ENCODE measurements at regions not wholly inside any gene's neighbourhood (a gene's known extent, or its start where the extent isn't known, plus 50 kb on each side); places are given as distances from the start of the nearest gene placed in this dataset.

GRCh38 chr6:6925391-6926164 lies 182.2 kb upstream of the RREB1 start:
- H2BK15ac ChIP-seq (replicated peaks; ENCODE audit: low read depth), result no peak overlapping the region
- H4K5ac ChIP-seq (ENCODE audit: low read length), result no peak overlapping the region
- H3K4me2 ChIP-seq (ENCODE audit: low read length), result no peak overlapping the region
- H3K4me3 ChIP-seq (ENCODE audit: low read length), result no peak overlapping the region
- no peaks in the 10 kb centered on the region for H3K79me2 ChIP-seq (ENCODE audit: control insufficient read depth, insufficient read depth, low read length)
- H2BK5ac ChIP-seq (ENCODE audit: low read length), result no peak overlapping the region
- no peaks in the 10 kb centered on the region for H3K79me1 ChIP-seq (ENCODE audit: low read length)
- no peaks in the 10 kb centered on the region for H3K4me1 ChIP-seq (ENCODE audit: control insufficient read depth, low read depth, low read length)
- H4K8ac ChIP-seq (ENCODE audit: low read depth, low read length), result no peak overlapping the region
- H2AK5ac ChIP-seq (ENCODE audit: low read length), result no peak overlapping the region
- H3K56ac ChIP-seq (ENCODE audit: low read length), result no peak overlapping the region
- H3K4ac ChIP-seq (ENCODE audit: low read depth, low read length), result no peak overlapping the region
- no peaks in the 10 kb centered on the region for H3K36me3 ChIP-seq (ENCODE audit: control insufficient read depth, insufficient read depth, low read length)
- no CpG with 5 or more reads among the region's 10 CpGs for WGBS (ENCODE audit: extremely low coverage, insufficient coverage, low lambda C conversion rate)
- no peak overlapping the region for H3K23ac ChIP-seq (ENCODE audit: low read length)
- no peak overlapping the region for H2BK120ac ChIP-seq (ENCODE audit: low read depth, low read length)
- H3K27ac ChIP-seq (ENCODE audit: low read depth, low read length), result no peak overlapping the region
- no peak overlapping the region for H3K9ac ChIP-seq (ENCODE audit: low read length)
- no peak for DNase-seq
- no peak overlapping the region for H3K18ac ChIP-seq (ENCODE audit: low read length)
- H3K27me3 ChIP-seq (ENCODE audit: insufficient read depth, low read length, poor library complexity), result no peaks in the 10 kb centered on the region

- no peak overlapping the region for H2BK15ac ChIP-seq (replicated peaks; ENCODE audit: low read depth)
- H2BK120ac ChIP-seq (ENCODE audit: low read depth, low read length), result no peak overlapping the region
- no peak overlapping the region for H3K4me3 ChIP-seq (ENCODE audit: low read length)
- no peaks in the 10 kb centered on the region for H3K27me3 ChIP-seq (ENCODE audit: insufficient read depth, low read length, poor library complexity)
- H3K36me3 ChIP-seq (ENCODE audit: control insufficient read depth, insufficient read depth, low read length), result no peaks in the 10 kb centered on the region
- H3K4me2 ChIP-seq (ENCODE audit: low read length), result no peak overlapping the region
- no peak overlapping the region for H3K4ac ChIP-seq (ENCODE audit: low read depth, low read length)
- no peak overlapping the region for H4K8ac ChIP-seq (ENCODE audit: low read depth, low read length)
- WGBS (ENCODE audit: extremely low coverage, insufficient coverage, low lambda C conversion rate), result no CpG with 5 or more reads among the region's 7 CpGs
- H3K9ac ChIP-seq (ENCODE audit: low read length), result no peak overlapping the region
- no peaks in the 10 kb centered on the region for H3K79me2 ChIP-seq (ENCODE audit: control insufficient read depth, insufficient read depth, low read length)
- H3K79me1 ChIP-seq (ENCODE audit: low read length), result no peaks in the 10 kb centered on the region
- H4K5ac ChIP-seq (ENCODE audit: low read length), result no peak overlapping the region
- H3K27ac ChIP-seq (ENCODE audit: low read depth, low read length), result no peak overlapping the region
- no peak overlapping the region for H2AK5ac ChIP-seq (ENCODE audit: low read length)
- no peak overlapping the region for H3K18ac ChIP-seq (ENCODE audit: low read length)
- no peak overlapping the region for H2BK5ac ChIP-seq (ENCODE audit: low read length)
- H3K56ac ChIP-seq (ENCODE audit: low read length), result no peak overlapping the region
- no peaks in the 10 kb centered on the region for H3K4me1 ChIP-seq (ENCODE audit: control insufficient read depth, low read depth, low read length)
- no peak for DNase-seq
- no peak overlapping the region for H3K23ac ChIP-seq (ENCODE audit: low read length)
Observed at GRCh38 chr6:6926856-6927255, 180.9 kb upstream of the RREB1 start.

GRCh38 chr6:6927521-6928361 lies 180.0 kb upstream of the RREB1 start:
- DNase-seq, result no peak
- Histone ChIP-seq H2BK120ac (ENCODE audit: low read depth, low read length) (no peak overlapping the region), H3K4me1 (ENCODE audit: control insufficient read depth, low read depth, low read length) (no peaks in the 10 kb centered on the region), H4K5ac (ENCODE audit: low read length) (no peak overlapping the region), H3K36me3 (ENCODE audit: control insufficient read depth, insufficient read depth, low read length) (no peaks in the 10 kb centered on the region), H3K79me2 (ENCODE audit: control insufficient read depth, insufficient read depth, low read length) (no peaks in the 10 kb centered on the region), H3K9ac (ENCODE audit: low read length) (no peak overlapping the region), H3K79me1 (ENCODE audit: low read length) (no peaks in the 10 kb centered on the region), H3K23ac (ENCODE audit: low read length) (no peak overlapping the region), H3K4ac (ENCODE audit: low read depth, low read length) (no peak overlapping the region), H3K18ac (ENCODE audit: low read length) (no peak overlapping the region), H2BK5ac (ENCODE audit: low read length) (no peak overlapping the region), H2BK15ac (replicated peaks; ENCODE audit: low read depth) (no peak overlapping the region), H3K4me3 (ENCODE audit: low read length) (no peak overlapping the region), H3K27me3 (ENCODE audit: insufficient read depth, low read length, poor library complexity) (no peaks in the 10 kb centered on the region), H4K8ac (ENCODE audit: low read depth, low read length) (no peak overlapping the region), H3K56ac (ENCODE audit: low read length) (peak overlapping the region; percentile 17), H3K27ac (ENCODE audit: low read depth, low read length) (no peak overlapping the region), H3K4me2 (ENCODE audit: low read length) (no peak overlapping the region), H2AK5ac (ENCODE audit: low read length) (no peak overlapping the region)
- no CpG with 5 or more reads among the region's 20 CpGs for WGBS (ENCODE audit: extremely low coverage, insufficient coverage, low lambda C conversion rate)

GRCh38 chr6:6930223-6930880 lies 177.4 kb upstream of the RREB1 start:
- no peak overlapping the region for H3K18ac ChIP-seq (ENCODE audit: low read length)
- H3K4me1 ChIP-seq (ENCODE audit: control insufficient read depth, low read depth, low read length), result no peaks in the 10 kb centered on the region
- no peak overlapping the region for H2BK120ac ChIP-seq (ENCODE audit: low read depth, low read length)
- no peak overlapping the region for H3K27ac ChIP-seq (ENCODE audit: low read depth, low read length)
- H4K8ac ChIP-seq (ENCODE audit: low read depth, low read length), result no peak overlapping the region
- no peaks in the 10 kb centered on the region for H3K79me1 ChIP-seq (ENCODE audit: low read length)
- DNase-seq, result no peak
- H3K4me2 ChIP-seq (ENCODE audit: low read length), result no peak overlapping the region
- no CpG with 5 or more reads among the region's 9 CpGs for WGBS (ENCODE audit: extremely low coverage, insufficient coverage, low lambda C conversion rate)
- H2BK15ac ChIP-seq (replicated peaks; ENCODE audit: low read depth), result no peak overlapping the region
- H3K56ac ChIP-seq (ENCODE audit: low read length), result no peak overlapping the region
- H3K9ac ChIP-seq (ENCODE audit: low read length), result no peak overlapping the region
- H4K5ac ChIP-seq (ENCODE audit: low read length), result no peak overlapping the region
- no peaks in the 10 kb centered on the region for H3K79me2 ChIP-seq (ENCODE audit: control insufficient read depth, insufficient read depth, low read length)
- no peak overlapping the region for H3K4me3 ChIP-seq (ENCODE audit: low read length)
- no peak overlapping the region for H2AK5ac ChIP-seq (ENCODE audit: low read length)
- no peak overlapping the region for H3K4ac ChIP-seq (ENCODE audit: low read depth, low read length)
- H3K27me3 ChIP-seq (ENCODE audit: insufficient read depth, low read length, poor library complexity), result no peaks in the 10 kb centered on the region
- no peak overlapping the region for H2BK5ac ChIP-seq (ENCODE audit: low read length)
- H3K23ac ChIP-seq (ENCODE audit: low read length), result no peak overlapping the region
- H3K36me3 ChIP-seq (ENCODE audit: control insufficient read depth, insufficient read depth, low read length), result no peaks in the 10 kb centered on the region

GRCh38 chr6:6931071-6932025 lies 176.4 kb upstream of the RREB1 start:
- Histone ChIP-seq H3K27me3 (ENCODE audit: insufficient read depth, low read length, poor library complexity) (no peaks in the 10 kb centered on the region), H3K79me1 (ENCODE audit: low read length) (no peaks in the 10 kb centered on the region), H2AK5ac (ENCODE audit: low read length) (no peak overlapping the region), H3K4me3 (ENCODE audit: low read length) (no peak overlapping the region), H3K4me2 (ENCODE audit: low read length) (no peak overlapping the region), H3K4me1 (ENCODE audit: control insufficient read depth, low read depth, low read length) (no peaks in the 10 kb centered on the region), H3K18ac (ENCODE audit: low read length) (no peak overlapping the region), H3K36me3 (ENCODE audit: control insufficient read depth, insufficient read depth, low read length) (no peaks in the 10 kb centered on the region), H2BK15ac (replicated peaks; ENCODE audit: low read depth) (no peak overlapping the region), H4K8ac (ENCODE audit: low read depth, low read length) (no peak overlapping the region), H4K5ac (ENCODE audit: low read length) (no peak overlapping the region), H3K56ac (ENCODE audit: low read length) (no peak overlapping the region), H3K27ac (ENCODE audit: low read depth, low read length) (no peak overlapping the region), H3K23ac (ENCODE audit: low read length) (no peak overlapping the region), H3K4ac (ENCODE audit: low read depth, low read length) (no peak overlapping the region), H2BK120ac (ENCODE audit: low read depth, low read length) (no peak overlapping the region), H2BK5ac (ENCODE audit: low read length) (no peak overlapping the region), H3K79me2 (ENCODE audit: control insufficient read depth, insufficient read depth, low read length) (no peaks in the 10 kb centered on the region), H3K9ac (ENCODE audit: low read length) (no peak overlapping the region)
- no peak for DNase-seq
- WGBS (ENCODE audit: extremely low coverage, insufficient coverage, low lambda C conversion rate), result 100% methylated on average over 1 of the region's 9 CpGs

All from mesendoderm (in vitro differentiated cells).